ENCODE measurements at regions not wholly inside any gene's neighbourhood (a gene's known extent, or its start where the extent isn't known, plus 50 kb on each side); places are given as distances from the start of the nearest gene placed in this dataset.

GRCh38 chr14:97200245-97200644 is 403.1 kb downstream of the VRK1 start:
- Histone ChIP-seq H3K27me3 (no peaks in the 10 kb centered on the region), H3K4me1 (no peaks in the 10 kb centered on the region), H3K36me3 (no peaks in the 10 kb centered on the region), H3K27ac (no peak overlapping the region), H3K4me3 (replicated peaks in 1 of 3) (no peak overlapping the region), H3K9me3 (no peaks in the 10 kb centered on the region)
- no peak for DNase-seq
- WGBS, 2 donors, result 86 to 93% methylated on average over 4 of the region's 4 CpGs
- intact Hi-C loops (cut with DNase I), result no loop called here
- TF ChIP-seq, protein P1, sequence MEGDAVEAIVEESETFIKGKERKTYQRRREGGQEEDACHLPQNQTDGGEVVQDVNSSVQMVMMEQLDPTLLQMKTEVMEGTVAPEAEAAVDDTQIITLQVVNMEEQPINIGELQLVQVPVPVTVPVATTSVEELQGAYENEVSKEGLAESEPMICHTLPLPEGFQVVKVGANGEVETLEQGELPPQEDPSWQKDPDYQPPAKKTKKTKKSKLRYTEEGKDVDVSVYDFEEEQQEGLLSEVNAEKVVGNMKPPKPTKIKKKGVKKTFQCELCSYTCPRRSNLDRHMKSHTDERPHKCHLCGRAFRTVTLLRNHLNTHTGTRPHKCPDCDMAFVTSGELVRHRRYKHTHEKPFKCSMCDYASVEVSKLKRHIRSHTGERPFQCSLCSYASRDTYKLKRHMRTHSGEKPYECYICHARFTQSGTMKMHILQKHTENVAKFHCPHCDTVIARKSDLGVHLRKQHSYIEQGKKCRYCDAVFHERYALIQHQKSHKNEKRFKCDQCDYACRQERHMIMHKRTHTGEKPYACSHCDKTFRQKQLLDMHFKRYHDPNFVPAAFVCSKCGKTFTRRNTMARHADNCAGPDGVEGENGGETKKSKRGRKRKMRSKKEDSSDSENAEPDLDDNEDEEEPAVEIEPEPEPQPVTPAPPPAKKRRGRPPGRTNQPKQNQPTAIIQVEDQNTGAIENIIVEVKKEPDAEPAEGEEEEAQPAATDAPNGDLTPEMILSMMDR (IDR thresholded peaks at IDR 0.05), result no peak
- no peak for TF ChIP-seq POLR2A (IDR thresholded peaks at IDR 0.05)

DNA sequence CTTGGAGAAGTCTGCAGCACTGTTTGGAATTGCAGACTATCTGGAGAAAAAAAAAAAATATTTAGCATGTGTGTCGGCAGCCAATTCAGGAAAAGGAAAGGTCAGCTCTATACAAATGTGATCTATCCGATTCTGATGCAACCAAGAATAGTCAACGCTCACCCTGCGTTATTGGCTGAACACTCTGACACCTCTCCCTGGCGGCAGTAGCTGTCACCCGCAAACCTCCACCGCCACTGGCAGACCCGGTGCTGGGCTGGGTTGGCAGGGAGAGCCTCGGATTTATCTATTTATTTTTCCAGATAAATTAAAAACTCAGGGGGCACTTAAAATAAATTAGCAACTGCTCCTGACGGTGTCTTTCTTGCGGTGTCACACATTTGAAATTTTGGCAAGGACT is 409.7 kb downstream of the VRK1 start:
- 76 to 87% methylated on average over 11 of the region's 11 CpGs for WGBS, 2 donors
- Histone ChIP-seq H3K36me3 (no peaks in the 10 kb centered on the region), H3K4me1 (no peaks in the 10 kb centered on the region), H3K9me3 (no peaks in the 10 kb centered on the region), H3K27me3 (no peaks in the 10 kb centered on the region), H3K4me3 (replicated peaks in 1 of 3) (no peak overlapping the region), H3K27ac (no peak overlapping the region)
- intact Hi-C loops (cut with DNase I), result no loop called here
- TF ChIP-seq POLR2A (IDR thresholded peaks at IDR 0.05), result no peak
- TF ChIP-seq, protein P1 (IDR thresholded peaks at IDR 0.05), result no peak
- no peak for DNase-seq

GRCh38 chr14:97210202-97210601 is 413.0 kb downstream of the VRK1 start:
- Histone ChIP-seq H3K27me3 (no peaks in the 10 kb centered on the region), H3K4me1 (no peaks in the 10 kb centered on the region), H3K4me3 (replicated peaks in 1 of 3) (no peak overlapping the region), H3K36me3 (no peaks in the 10 kb centered on the region), H3K9me3 (no peaks in the 10 kb centered on the region), H3K27ac (no peak overlapping the region)
- TF ChIP-seq, protein P1 (IDR thresholded peaks at IDR 0.05), result no peak
- no peak for TF ChIP-seq POLR2A (IDR thresholded peaks at IDR 0.05)
- intact Hi-C loops (cut with DNase I), result no loop called here
- WGBS, 2 donors, result 84 to 92% methylated on average over 1 of the region's 1 CpG
- DNase-seq, result no peak

- Histone ChIP-seq H3K27me3 (no peaks in the 10 kb centered on the region), H3K9me3 (no peaks in the 10 kb centered on the region), H3K4me3 (replicated peaks in 1 of 3) (no peak overlapping the region), H3K36me3 (no peaks in the 10 kb centered on the region), H3K4me1 (no peaks in the 10 kb centered on the region), H3K27ac (no peak overlapping the region)
- DNase-seq, result no peak
- intact Hi-C loops (cut with DNase I), result no loop called here
- 88 to 94% methylated on average over 2 of the region's 2 CpGs for WGBS, 2 donors
- TF ChIP-seq, protein P1 (IDR thresholded peaks at IDR 0.05), result no peak
- no peak for TF ChIP-seq POLR2A (IDR thresholded peaks at IDR 0.05)
These were observed 415.2 kb downstream of the VRK1 start for GRCh38 chr14:97212399-97212798.

DNA sequence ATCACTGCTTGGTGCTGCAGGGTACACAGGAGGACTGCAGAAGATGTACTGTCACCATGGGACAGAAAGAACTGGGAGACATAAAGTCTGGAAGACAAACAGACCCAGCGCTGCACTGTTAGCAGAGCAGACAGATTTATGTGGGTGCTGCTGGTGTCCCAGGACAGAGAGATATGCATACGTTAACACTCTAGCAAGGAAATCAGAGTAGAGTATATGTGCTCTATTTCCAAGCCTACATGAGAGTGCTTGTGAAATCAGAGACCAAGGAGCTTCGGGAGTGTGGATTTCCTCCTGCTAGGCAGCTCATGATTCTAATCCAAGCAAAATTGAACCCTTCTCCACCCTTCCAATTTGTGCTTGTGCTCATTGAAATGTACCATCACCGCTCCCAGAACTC is 416.5 kb downstream of the VRK1 start:
- peaks cover 0 to 3% of the 10 kb centered on the region in 2 donors for H3K4me1 ChIP-seq
- no peaks in the 10 kb centered on the region for H3K9me3 ChIP-seq
- TF ChIP-seq POLR2A (IDR thresholded peaks at IDR 0.05), result no peak
- TF ChIP-seq, protein P1 (IDR thresholded peaks at IDR 0.05), result no peak
- DNase-seq, result no peak
- no peak overlapping the region for H3K27ac ChIP-seq
- H3K27me3 ChIP-seq, result no peaks in the 10 kb centered on the region
- 37 to 63% methylated on average over 4 of the region's 4 CpGs for WGBS, 2 donors
- H3K36me3 ChIP-seq, result no peaks in the 10 kb centered on the region
- no peak overlapping the region for H3K4me3 ChIP-seq (replicated peaks in 1 of 3)
- intact Hi-C loops (cut with DNase I), result no loop called here
